H9 (cell line): ENCODE measurements at regions not wholly inside any gene's neighbourhood (a gene's known extent, or its start where the extent isn't known, plus 50 kb on each side); places are given as distances from the start of the nearest gene placed in this dataset.

ENCODE experiments used
- DNase-seq: peaks from one replicate; pipeline ENCODE4 v3.0.0-alpha.2; 2017
- H2AFZ ChIP-seq: one replicate; pipeline ENCODE4 v1.6.1; 2013; ENCODE audit warnings: mild to moderate bottlenecking, low read length, control low read depth, moderate library complexity
- H2AK5ac ChIP-seq: 2 replicates; pipeline ENCODE4 v1.6.1; 2013; ENCODE audit warnings: low read length, control low read depth, mixed read lengths; ENCODE audit not compliant: insufficient read length
- H2BK120ac ChIP-seq: one replicate; pipeline ENCODE4 v1.6.1; 2013; ENCODE audit warnings: low read depth, mild to moderate bottlenecking, low read length, control low read depth, inconsistent platforms; ENCODE audit not compliant: poor library complexity, severe bottlenecking
- H2BK12ac ChIP-seq: 2 replicates; pipeline ENCODE4 v1.6.1; 2013; ENCODE audit warnings: low read length, control low read depth, mixed read lengths, low read depth; ENCODE audit not compliant: insufficient read length
- H2BK15ac ChIP-seq: 2 replicates; pipeline ENCODE4 v1.6.1; 2013; ENCODE audit warnings: low read depth, low read length, control low read depth
- H2BK20ac ChIP-seq: one replicate; pipeline ENCODE4 v1.6.1; 2013; ENCODE audit warnings: low read depth, mild to moderate bottlenecking, low read length, control low read depth, inconsistent platforms; ENCODE audit not compliant: poor library complexity, severe bottlenecking
- H2BK5ac ChIP-seq: 2 replicates; pipeline ENCODE4 v1.6.1; 2013; ENCODE audit warnings: low read length, control low read depth, mixed read lengths; ENCODE audit not compliant: insufficient read length
- H3K14ac ChIP-seq: 2 replicates; pipeline ENCODE4 v1.6.1; 2013; ENCODE audit warnings: low read length, control low read depth; ENCODE audit not compliant: insufficient read depth
- H3K18ac ChIP-seq: 2 replicates; pipeline ENCODE4 v1.6.1; 2013; ENCODE audit warnings: low read depth, mild to moderate bottlenecking, mixed read lengths, low read length, control low read depth; ENCODE audit not compliant: insufficient read length
- H3K23ac ChIP-seq: 2 replicates; pipeline ENCODE4 v1.6.1; 2013; ENCODE audit warnings: low read length, control low read depth, mixed read lengths, low read depth; ENCODE audit not compliant: insufficient read length
- H3K23me2 ChIP-seq: 2 replicates; pipeline ENCODE4 v1.6.1; 2013; ENCODE audit warnings: low read depth, mild to moderate bottlenecking, mixed read lengths, low read length, control low read depth; ENCODE audit not compliant: insufficient read length, poor library complexity, severe bottlenecking
- H3K27ac ChIP-seq: 2 replicates; pipeline ENCODE4 v1.5.1; 2013; ENCODE audit warnings: low read length, control low read depth, mixed read lengths, low read depth; ENCODE audit not compliant: insufficient read length
- H3K27me3 ChIP-seq: 2 replicates; pipeline ENCODE4 v1.6.1; 2013; ENCODE audit warnings: low read length, control low read depth, inconsistent platforms; ENCODE audit not compliant: insufficient read depth
- H3K4ac ChIP-seq: 2 replicates; pipeline ENCODE4 v1.6.1; 2013; ENCODE audit warnings: low read depth, mild to moderate bottlenecking, control low read depth, inconsistent platforms, low read length, moderate library complexity
- H3K4me1 ChIP-seq: 2 replicates; pipeline ENCODE4 v1.6.1; 2013; ENCODE audit warnings: low read length, control low read depth, inconsistent platforms; ENCODE audit not compliant: insufficient read depth
- H3K4me2 ChIP-seq: 2 replicates; pipeline ENCODE4 v1.6.1; 2013; ENCODE audit warnings: low read length, control low read depth, mixed read lengths; ENCODE audit not compliant: insufficient read length, insufficient read depth
- H3K56ac ChIP-seq: 2 replicates; pipeline ENCODE4 v1.6.1; 2013; ENCODE audit warnings: low read depth, mild to moderate bottlenecking, mixed read lengths, low read length, control low read depth; ENCODE audit not compliant: insufficient read length
- H3K79me1 ChIP-seq: 2 replicates; pipeline ENCODE4 v1.6.1; 2013; ENCODE audit warnings: low read depth, mild to moderate bottlenecking, moderate library complexity, low read length, control low read depth, inconsistent platforms; ENCODE audit not compliant: insufficient read depth, poor library complexity, severe bottlenecking
- H3K79me2 ChIP-seq: 2 replicates; pipeline ENCODE4 v1.6.1; 2013; ENCODE audit warnings: low read length, control low read depth, inconsistent platforms; ENCODE audit not compliant: insufficient read depth
- H3K9ac ChIP-seq: 2 replicates; pipeline ENCODE4 v1.6.1; 2013; ENCODE audit warnings: low read length, control low read depth, mixed read lengths; ENCODE audit not compliant: insufficient read length; ENCODE audit errors: extremely low read depth
- H3K9me3 ChIP-seq: one replicate; pipeline ENCODE4 v1.6.1; 2013; ENCODE audit warnings: low read depth, low read length, inconsistent platforms; ENCODE audit not compliant: control insufficient read depth
- H3T11ph ChIP-seq: one replicate; pipeline ENCODE4 v1.6.1; 2013; ENCODE audit warnings: mild to moderate bottlenecking, low read length, control low read depth, inconsistent platforms
- H4K20me1 ChIP-seq: one replicate; pipeline ENCODE4 v1.6.1; 2013; ENCODE audit not compliant: control insufficient read depth, insufficient read length, insufficient read depth
- H4K5ac ChIP-seq: 2 replicates; pipeline ENCODE4 v1.6.1; 2013; ENCODE audit warnings: low read depth, mild to moderate bottlenecking, mixed read lengths, low read length, control low read depth; ENCODE audit not compliant: insufficient read length
- H4K8ac ChIP-seq: replicated peaks from 2 replicates; pipeline ENCODE4 v1.6.1; 2013; ENCODE audit warnings: low read length, control low read depth, mixed read lengths, low read depth; ENCODE audit not compliant: insufficient read length
- H4K91ac ChIP-seq: 2 replicates; pipeline ENCODE4 v1.6.1; 2013; ENCODE audit warnings: low read depth, mild to moderate bottlenecking, moderate library complexity, mixed read lengths, low read length, control low read depth; ENCODE audit not compliant: insufficient read length
- H3K27ac Mint-ChIP-seq, 3 experiments: 2 replicates in 2 of 3; 3 replicates in 1 of 3; pipeline ENCODE4 v1.8.0; 2020 to 2021; ENCODE audit warnings: mixed read lengths in 3 of 3, mild to moderate bottlenecking in 1 of 3, moderate library complexity in 1 of 3
- H3K27me3 Mint-ChIP-seq: 2 replicates; pipeline ENCODE4 v1.8.0; 2021; ENCODE audit warnings: low read depth, mild to moderate bottlenecking, moderate library complexity, mixed read lengths
- H3K36me3 Mint-ChIP-seq, 3 experiments: 2 replicates in 2 of 3; 3 replicates in 1 of 3; pipeline ENCODE4 v1.8.0; 2020 to 2021; ENCODE audit warnings: low read depth in 3 of 3, mixed read lengths in 3 of 3; ENCODE audit not compliant: insufficient read depth in 1 of 3
- H3K4me1 Mint-ChIP-seq, 2 experiments: 2 replicates each; pipeline ENCODE4 v1.8.0; 2020; ENCODE audit warnings: mixed read lengths in 2 of 2
- H3K4me3 Mint-ChIP-seq, 2 experiments: 2 replicates in 1 of 2; 3 replicates in 1 of 2; pipeline ENCODE4 v1.8.0; 2020 to 2021; ENCODE audit warnings: mild to moderate bottlenecking in 2 of 2, mixed read lengths in 2 of 2, moderate library complexity in 1 of 2
- H3K9me3 Mint-ChIP-seq, 2 experiments: 2 replicates in 1 of 2; 3 replicates in 1 of 2; pipeline ENCODE4 v1.8.0; 2020; ENCODE audit warnings: mild to moderate bottlenecking in 2 of 2, mixed read lengths in 2 of 2, moderate library complexity in 1 of 2
- CTCF ChIP-seq: fragments of 200-600 bp; sonication (generic); conservative IDR thresholded peaks from 3 replicates; pipeline ENCODE4 v1.8.0; 2021; ENCODE audit warnings: antibody characterized with exemption, mild to moderate bottlenecking
- WGBS: extraction: QIAGEN DNeasy Blood & Tissue Kit; methylation state at CpG from one replicate; pipeline ENCODE4 v1.1.7; 2013; ENCODE audit warnings: missing lambda C conversion rate, low lambda C conversion rate, mixed read lengths; ENCODE audit not compliant: insufficient read length; ENCODE audit errors: extremely low coverage; 5-methylcytosine and 5-hydroxymethylcytosine counted together

DNA sequence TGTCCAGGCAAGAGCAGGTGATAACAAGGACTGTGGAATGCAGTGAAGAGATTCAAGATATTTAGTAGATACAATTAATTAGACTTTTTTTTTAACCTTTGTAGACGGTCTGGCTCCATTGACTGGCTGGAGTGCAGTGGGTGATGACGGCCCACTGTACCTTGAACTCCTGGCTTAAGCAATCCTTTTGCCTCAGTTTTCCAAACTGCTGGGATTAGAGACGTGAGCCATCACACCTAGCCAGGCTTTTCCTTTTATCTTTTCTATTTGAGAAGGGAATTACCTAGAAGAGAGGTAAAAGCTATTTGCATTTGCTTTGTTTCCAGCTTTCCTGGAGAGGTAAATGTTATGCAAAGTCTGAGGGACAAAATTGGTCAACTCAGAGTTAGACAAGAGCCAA lies 213.0 kb upstream of the MAGI2 start:
- no CpG with 5 or more reads among the region's 3 CpGs for WGBS
- H2BK15ac ChIP-seq: no peak overlapping the region
- no peak overlapping the region for H2BK5ac ChIP-seq
- H4K91ac ChIP-seq: no peak overlapping the region
- no peak overlapping the region for H3T11ph ChIP-seq
- H3K23me2 ChIP-seq: no peaks in the 10 kb centered on the region
- no peak overlapping the region for H3K18ac ChIP-seq
- Mint-ChIP-seq H3K9me3 (peaks cover 12 to 14% of the 10 kb centered on the region in 2 experiments), H3K27me3 (peaks cover 88% of the 10 kb centered on the region), H3K4me3 (no peak overlapping the region), H3K36me3 (peaks cover 2 to 15% (median 3%) of the 10 kb centered on the region in 3 experiments; a peak in 4 of 7 replicates), H3K27ac (no peak overlapping the region), H3K4me1 (peaks cover 4 to 7% of the 10 kb centered on the region in 2 experiments)
- no peak overlapping the region for H2BK20ac ChIP-seq
- H4K5ac ChIP-seq: no peak overlapping the region
- DNase-seq: no peak
- H3K4ac ChIP-seq: no peak overlapping the region
- no peak overlapping the region for H2BK120ac ChIP-seq
- H2AFZ ChIP-seq: no peak overlapping the region
- H2AK5ac ChIP-seq: no peak overlapping the region
- no peaks in the 10 kb centered on the region for H4K20me1 ChIP-seq
- no peak overlapping the region for H3K14ac ChIP-seq
- no peaks in the 10 kb centered on the region for H3K79me1 ChIP-seq
- H3K9me3 ChIP-seq: no peaks in the 10 kb centered on the region
- TF ChIP-seq CTCF: no peak
- no peaks in the 10 kb centered on the region for H3K4me1 ChIP-seq
- no peak overlapping the region for H2BK12ac ChIP-seq
- H3K79me2 ChIP-seq: no peaks in the 10 kb centered on the region
- no peak overlapping the region for H3K9ac ChIP-seq
- H4K8ac ChIP-seq: no peak overlapping the region
- peaks cover 9% of the 10 kb centered on the region; the same call in 1 of the 2 replicates for H3K27me3 ChIP-seq
- H3K23ac ChIP-seq: no peak overlapping the region
- no peak overlapping the region for H3K4me2 ChIP-seq
- H3K56ac ChIP-seq: no peak overlapping the region
- no peak overlapping the region for H3K27ac ChIP-seq
